Ovary (tissue), 7 donors: ENCODE measurements at regions not wholly inside any gene's neighbourhood (a gene's known extent, or its start where the extent isn't known, plus 50 kb on each side); places are given as distances from the start of the nearest gene placed in this dataset.

Source experiments
- DNase-seq, 5 donors: peaks; one replicate each; pipeline ENCODE4 v3.0.0-alpha.2; 2019 to 2020
- H3K27ac ChIP-seq, 2 donors: fragments of 200-600 bp; one replicate each; pipeline versions ENCODE4 v1.5.1 to v1.8.0; 2019 to 2022
- H3K27me3 ChIP-seq: fragments of 200-600 bp; one replicate; pipeline ENCODE4 v1.8.0; 2022
- H3K36me3 ChIP-seq: fragments of 200-600 bp; sonication (generic); one replicate; pipeline ENCODE4 v1.5.1; 2019
- H3K4me1 ChIP-seq: one replicate; pipeline ENCODE4 v1.8.1; 2013; ENCODE audit warnings: mild to moderate bottlenecking, moderate library complexity; ENCODE audit not compliant: insufficient read depth
- H3K4me3 ChIP-seq: fragments of 200-600 bp; sonication (generic); one replicate; pipeline ENCODE4 v1.5.1; 2017
- H3K9me3 ChIP-seq, 2 donors: fragments of 200-600 bp in 1 of 2; sonication (generic) in 1 of 2; one replicate each; pipeline versions ENCODE4 v1.5.1 to v1.8.1; 2013 to 2019; ENCODE audit warnings: mild to moderate bottlenecking in 1 of 2, moderate library complexity in 1 of 2
- EP300 ChIP-seq: sonication (generic); formaldehyde crosslinking; IDR thresholded peaks from one replicate; pipeline ENCODE4 v1.6.1; 2017; ENCODE audit warnings: antibody characterized with exemption
- POLR2A ChIP-seq: fragments of 450-650 bp; IDR thresholded peaks from one replicate; pipeline ENCODE4 v1.6.1; 2017; ENCODE audit warnings: antibody characterized with exemption, mild to moderate bottlenecking, moderate library complexity
- WGBS, 3 donors: extraction: QIAGEN DNeasy Blood & Tissue Kit in 1 of 3; methylation state at CpG; one replicate each; pipeline versions ENCODE4 v1.1.5 to v1.1.7; 2013 to 2017; 5-methylcytosine and 5-hydroxymethylcytosine counted together
- intact Hi-C, 4 donors: fragments of 100-400 bp; cut with DNase I; formaldehyde crosslinking; loops; one replicate each; pipeline versions ENCODE4 v1.11.0 to v1.15.1; 2022 to 2023
- TF ChIP-seq, protein P1 (sequence below), 3 donors: fragments of 450-650 bp in 2 of 3; fragments of 200-600 bp in 1 of 3; IDR thresholded peaks; one replicate each; pipeline versions ENCODE4 v1.5.1 to v1.8.0; 2016 to 2022; ENCODE audit warnings: antibody characterized with exemption in 3 of 3, mild to moderate bottlenecking in 1 of 3
- donor health status: DM: no; HTN: no; CAD: no; lungs with moderate emphysema.
- donor health status: DM: no; HTN: no; CAD: no.
- donor health status: Bipolar disorder and iron deficiency.
- donor health status: DM: no; HTN: no; CAD: no.
- donor health status: DM: yes; HTN: yes; CAD: no.

DNA sequence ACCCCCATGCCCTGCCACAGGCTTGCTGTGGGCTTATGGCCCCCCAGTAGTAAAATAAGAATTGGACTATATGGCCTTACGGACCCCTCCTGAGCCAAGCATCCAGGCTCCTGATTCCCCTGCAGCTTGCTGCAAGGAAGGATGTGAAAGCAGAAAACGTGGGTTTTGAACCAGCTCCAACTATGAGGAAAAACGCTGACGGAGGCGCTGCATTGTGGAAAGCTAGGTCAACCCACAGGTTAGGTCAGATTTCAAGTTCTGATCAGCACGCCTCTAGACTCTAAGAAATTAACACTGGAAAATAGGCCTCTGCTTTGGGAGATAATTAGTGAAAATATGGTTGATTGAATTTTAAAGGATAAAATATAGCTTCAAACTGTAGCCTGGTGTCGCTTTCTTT, 195.4 kb upstream of the HES1 start:
- TF ChIP-seq EP300 (no peak), POLR2A (no peak)
- TF ChIP-seq, protein P1, sequence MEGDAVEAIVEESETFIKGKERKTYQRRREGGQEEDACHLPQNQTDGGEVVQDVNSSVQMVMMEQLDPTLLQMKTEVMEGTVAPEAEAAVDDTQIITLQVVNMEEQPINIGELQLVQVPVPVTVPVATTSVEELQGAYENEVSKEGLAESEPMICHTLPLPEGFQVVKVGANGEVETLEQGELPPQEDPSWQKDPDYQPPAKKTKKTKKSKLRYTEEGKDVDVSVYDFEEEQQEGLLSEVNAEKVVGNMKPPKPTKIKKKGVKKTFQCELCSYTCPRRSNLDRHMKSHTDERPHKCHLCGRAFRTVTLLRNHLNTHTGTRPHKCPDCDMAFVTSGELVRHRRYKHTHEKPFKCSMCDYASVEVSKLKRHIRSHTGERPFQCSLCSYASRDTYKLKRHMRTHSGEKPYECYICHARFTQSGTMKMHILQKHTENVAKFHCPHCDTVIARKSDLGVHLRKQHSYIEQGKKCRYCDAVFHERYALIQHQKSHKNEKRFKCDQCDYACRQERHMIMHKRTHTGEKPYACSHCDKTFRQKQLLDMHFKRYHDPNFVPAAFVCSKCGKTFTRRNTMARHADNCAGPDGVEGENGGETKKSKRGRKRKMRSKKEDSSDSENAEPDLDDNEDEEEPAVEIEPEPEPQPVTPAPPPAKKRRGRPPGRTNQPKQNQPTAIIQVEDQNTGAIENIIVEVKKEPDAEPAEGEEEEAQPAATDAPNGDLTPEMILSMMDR (IDR thresholded peaks at IDR 0.05), result no peak
- no peaks in the 10 kb centered on the region for H3K36me3 ChIP-seq
- no peak overlapping the region for H3K4me3 ChIP-seq
- H3K27ac ChIP-seq, result no peak overlapping the region
- no peak for DNase-seq
- no peaks in the 10 kb centered on the region for H3K4me1 ChIP-seq
- H3K27me3 ChIP-seq, result no peaks in the 10 kb centered on the region
- no peaks in the 10 kb centered on the region for H3K9me3 ChIP-seq
- intact Hi-C loops, result no loop called here
- 78 to 82% (median 79%) methylated on average over 7 of the region's 7 CpGs for WGBS, 3 donors

- H3K36me3 ChIP-seq, result no peaks in the 10 kb centered on the region
- no peak overlapping the region for H3K4me3 ChIP-seq
- intact Hi-C loops, result no loop called here
- TF ChIP-seq EP300 (no peak), POLR2A (no peak)
- TF ChIP-seq, protein P1 (IDR thresholded peaks at IDR 0.05), result no peak
- no peak for DNase-seq
- H3K9me3 ChIP-seq, result no peaks in the 10 kb centered on the region
- no peak overlapping the region for H3K27ac ChIP-seq
- WGBS, 3 donors, result 90 to 94% (median 91%) methylated on average over 10 of the region's 10 CpGs
- H3K4me1 ChIP-seq, result no peaks in the 10 kb centered on the region
- no peaks in the 10 kb centered on the region for H3K27me3 ChIP-seq
Measured at GRCh38 chr3:193941486-193941885, 194.5 kb upstream of the HES1 start.

DNA sequence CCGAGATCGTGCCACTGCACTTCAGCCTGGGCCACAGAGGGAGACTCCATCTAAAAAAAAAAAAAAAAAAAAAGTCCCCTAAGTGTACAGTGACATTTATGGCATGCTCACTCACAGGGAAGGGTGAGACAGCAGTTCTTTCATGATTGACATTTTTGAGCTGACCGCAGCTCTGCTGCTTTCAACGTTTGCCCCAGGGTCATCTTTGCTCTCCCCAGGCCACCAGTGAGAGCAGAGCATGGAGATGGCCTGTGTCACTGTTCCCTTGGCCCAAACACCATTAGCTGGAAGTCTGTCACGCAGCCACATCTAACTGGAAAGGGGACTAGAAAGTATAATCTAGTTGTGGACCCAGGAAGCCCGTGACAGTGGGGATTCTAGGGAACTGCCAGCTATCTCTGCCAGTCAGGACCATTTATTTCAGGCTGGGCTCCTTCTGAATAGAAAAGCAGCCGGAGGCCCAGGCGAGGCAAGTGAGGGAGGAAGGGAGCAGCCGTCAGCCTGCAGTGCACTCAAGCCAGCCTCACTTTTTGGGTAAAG, 193.4 kb upstream of the HES1 start:
- intact Hi-C loops, result no loop called here

DNA sequence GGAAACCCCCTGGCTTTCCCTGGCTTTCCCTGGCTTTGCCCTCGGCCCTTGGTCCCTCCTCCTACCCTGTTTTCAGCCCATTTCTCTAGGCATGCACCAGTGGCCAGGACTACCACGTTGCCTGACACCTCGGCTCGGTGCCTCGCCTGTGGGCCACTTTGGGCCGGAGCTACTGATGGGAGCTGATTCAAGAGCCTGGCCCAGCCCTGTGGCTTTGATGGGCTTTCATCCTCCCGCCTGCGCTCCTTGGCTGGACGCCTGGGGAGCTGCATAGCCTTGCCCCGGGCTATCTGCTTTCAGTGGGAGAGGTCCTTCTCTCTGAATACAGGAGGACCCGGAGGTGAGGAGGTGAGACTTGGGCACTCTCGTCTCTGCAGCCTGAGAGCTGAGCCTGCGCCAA, 192.7 kb upstream of the HES1 start:
- intact Hi-C loops, result no loop called here
- WGBS, 3 donors, result 50 to 63% (median 55%) methylated on average over 13 of the region's 13 CpGs

More for the DNA sequence above, 193.4 kb upstream of the HES1 start:
- TF ChIP-seq POLR2A (no peak), EP300 (no peak)
- TF ChIP-seq, protein P1 (IDR thresholded peaks at IDR 0.05), result no peak
- Histone ChIP-seq H3K27ac (no peak overlapping the region), H3K27me3 (no peaks in the 10 kb centered on the region), H3K36me3 (no peaks in the 10 kb centered on the region), H3K4me1 (no peaks in the 10 kb centered on the region), H3K9me3 (no peaks in the 10 kb centered on the region), H3K4me3 (no peak overlapping the region)
- DNase-seq, result no peak
- WGBS, 3 donors, result 78 to 93% (median 92%) methylated on average over 9 of the region's 9 CpGs

More for the DNA sequence above, 192.7 kb upstream of the HES1 start:
- DNase-seq, result peak in 3 of 5 donors; percentile 13 to 42 (median 31)
- no peaks in the 10 kb centered on the region for H3K27me3 ChIP-seq
- no peak overlapping the region for H3K27ac ChIP-seq
- H3K4me1 ChIP-seq, result no peaks in the 10 kb centered on the region
- TF ChIP-seq, protein P1 (IDR thresholded peaks at IDR 0.05), result no peak
- TF ChIP-seq POLR2A, result no peak
- no peaks in the 10 kb centered on the region for H3K36me3 ChIP-seq
- no peak overlapping the region for H3K4me3 ChIP-seq
- no peaks in the 10 kb centered on the region for H3K9me3 ChIP-seq
